ENCODE measurements at regions not wholly inside any gene's neighbourhood (a gene's known extent, or its start where the extent isn't known, plus 50 kb on each side); places are given as distances from the start of the nearest gene placed in this dataset.

DNA sequence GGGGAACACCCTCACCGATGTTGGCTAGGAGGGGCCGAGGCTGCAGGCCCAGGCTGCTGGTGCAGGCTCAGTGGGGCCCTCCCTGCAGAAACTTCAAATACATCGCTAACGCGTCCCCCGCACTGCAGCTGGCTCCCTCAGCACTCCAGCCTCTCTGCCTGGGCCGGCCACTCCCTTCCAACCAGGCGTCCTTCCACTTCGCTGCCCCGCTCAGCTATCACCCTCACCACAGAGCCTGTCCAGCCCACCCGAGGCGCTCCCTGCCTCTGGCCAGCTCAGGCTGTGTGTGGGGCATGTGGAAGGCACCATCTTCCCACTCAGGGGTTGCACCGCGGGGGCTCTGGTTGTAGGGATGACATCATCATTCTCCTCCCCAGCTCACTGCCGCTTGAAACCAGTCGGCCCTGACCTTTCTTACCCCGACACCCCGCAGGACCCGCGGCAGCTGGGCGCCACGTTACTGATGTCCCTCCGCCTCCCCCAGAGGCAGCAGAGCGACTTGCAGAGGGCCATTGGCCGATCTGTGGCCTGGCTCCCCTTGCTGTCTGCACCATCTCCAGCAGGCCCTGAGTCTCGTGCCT lies 199.9 kb upstream of the RTL1 start:
- CTCF ChIA-PET, result no interaction called here
- Histone ChIP-seq H3K9me3 (replicated peaks; ENCODE audit: control insufficient read depth, insufficient read depth, low read length) (no peaks in the 10 kb centered on the region), H3K27me3 (ENCODE audit: control insufficient read depth in 2 of 2, insufficient read depth in 2 of 2, low read length in 2 of 2) (no peaks in the 10 kb centered on the region), H3K27ac (ENCODE audit: insufficient read depth, low read depth, low read length) (no peak overlapping the region), H3K36me3 (ENCODE audit: control insufficient read depth in 2 of 2, extremely low read depth in 1 of 2, insufficient read depth in 2 of 2, low read length in 2 of 2) (no peaks in the 10 kb centered on the region), H2AFZ (ENCODE audit: low read depth, low read length) (no peak overlapping the region), H3K4me1 (ENCODE audit: control insufficient read depth, extremely low read depth, insufficient read depth, low read length) (peaks cover 11% of the 10 kb centered on the region), H3K4me3 (replicated peaks in 1 of 3; ENCODE audit: insufficient read depth in 1 of 3, low read depth in 1 of 3, low read length in 3 of 3) (no peak overlapping the region), H3K4me2 (ENCODE audit: insufficient read depth, low read length) (no peak overlapping the region), H3K79me2 (ENCODE audit: control insufficient read depth, insufficient read depth, low read length) (no peaks in the 10 kb centered on the region), H4K20me1 (replicated peaks; ENCODE audit: control insufficient read depth, extremely low read depth, insufficient read depth, low read length) (no peaks in the 10 kb centered on the region), H3K9me1 (replicated peaks; ENCODE audit: control insufficient read depth, extremely low read depth, insufficient read depth, low read length) (no peaks in the 10 kb centered on the region), H3K9ac (replicated peaks; ENCODE audit: extremely low read depth, insufficient read depth, low read length) (no peak overlapping the region)
- TF ChIP-seq POLR2AphosphoS5 (IDR thresholded peaks at IDR 0.05; ENCODE audit: insufficient read depth, low read depth, low read length) (no peak), JUN (IDR thresholded peaks at IDR 0.05; ENCODE audit: borderline replicate concordance, insufficient read depth, insufficient read length, low read depth) (no peak), POLR2A (IDR thresholded peaks at IDR 0.05; ENCODE audit: low read depth, low read length) (no peak), MYC (IDR thresholded peaks at IDR 0.05; ENCODE audit: low read depth, low read length) (no peak), FOS (IDR thresholded peaks at IDR 0.05; ENCODE audit: borderline replicate concordance, insufficient read depth, low read length) (no peak), GATA2 (IDR thresholded peaks at IDR 0.05; ENCODE audit: insufficient read depth, insufficient read length, low read depth, low read length) (no peak), EZH2 (IDR thresholded peaks at IDR 0.05; ENCODE audit: borderline replicate concordance, low read depth, low read length, severe bottlenecking) (no peak)
- TF ChIP-seq, protein P1, sequence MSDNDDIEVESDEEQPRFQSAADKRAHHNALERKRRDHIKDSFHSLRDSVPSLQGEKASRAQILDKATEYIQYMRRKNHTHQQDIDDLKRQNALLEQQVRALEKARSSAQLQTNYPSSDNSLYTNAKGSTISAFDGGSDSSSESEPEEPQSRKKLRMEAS (IDR thresholded peaks at IDR 0.05; ENCODE audit: insufficient read depth, insufficient read length), result no peak
- TF ChIP-seq, protein P2, sequence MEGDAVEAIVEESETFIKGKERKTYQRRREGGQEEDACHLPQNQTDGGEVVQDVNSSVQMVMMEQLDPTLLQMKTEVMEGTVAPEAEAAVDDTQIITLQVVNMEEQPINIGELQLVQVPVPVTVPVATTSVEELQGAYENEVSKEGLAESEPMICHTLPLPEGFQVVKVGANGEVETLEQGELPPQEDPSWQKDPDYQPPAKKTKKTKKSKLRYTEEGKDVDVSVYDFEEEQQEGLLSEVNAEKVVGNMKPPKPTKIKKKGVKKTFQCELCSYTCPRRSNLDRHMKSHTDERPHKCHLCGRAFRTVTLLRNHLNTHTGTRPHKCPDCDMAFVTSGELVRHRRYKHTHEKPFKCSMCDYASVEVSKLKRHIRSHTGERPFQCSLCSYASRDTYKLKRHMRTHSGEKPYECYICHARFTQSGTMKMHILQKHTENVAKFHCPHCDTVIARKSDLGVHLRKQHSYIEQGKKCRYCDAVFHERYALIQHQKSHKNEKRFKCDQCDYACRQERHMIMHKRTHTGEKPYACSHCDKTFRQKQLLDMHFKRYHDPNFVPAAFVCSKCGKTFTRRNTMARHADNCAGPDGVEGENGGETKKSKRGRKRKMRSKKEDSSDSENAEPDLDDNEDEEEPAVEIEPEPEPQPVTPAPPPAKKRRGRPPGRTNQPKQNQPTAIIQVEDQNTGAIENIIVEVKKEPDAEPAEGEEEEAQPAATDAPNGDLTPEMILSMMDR (IDR thresholded peaks at IDR 0.05; ENCODE audit: extremely low read depth in 1 of 2, insufficient read depth in 1 of 2, low read depth in 1 of 2, low read length in 2 of 2), result no peak
- DNase-seq (ENCODE audit: low read depth, low spot score), result no peak
- BruUV-seq (replicated peaks), result no TSS peak
- FAIRE-seq, result no peak
- POLR2A ChIA-PET, result no interaction called here
- dilution Hi-C loops (cut with MboI; ENCODE audit: extremely low pct_ligation_motif_present, low sequenced_read_pairs) (no loop called here), intact Hi-C loops (cut with micrococcal nuclease) (no loop called here)

Data from endothelial cell of umbilical vein (primary cell).